Fibroblast of pulmonary artery (primary cell): ENCODE measurements at regions not wholly inside any gene's neighbourhood (a gene's known extent, or its start where the extent isn't known, plus 50 kb on each side); places are given as distances from the start of the nearest gene placed in this dataset.

ENCODE experiments used
- DNase-seq: peaks from one replicate; pipeline ENCODE4 v3.0.0-alpha.2; 2010; ENCODE audit warnings: low read depth
- H3K4me3 ChIP-seq: replicated peaks from 2 replicates; pipeline ENCODE4 v1.5.1; 2011; ENCODE audit warnings: low read depth, mild to moderate bottlenecking, control low read depth, low read length, moderate library complexity
- CTCF ChIP-seq: IDR thresholded peaks from 2 replicates; pipeline ENCODE4 v1.5.1; 2011; ENCODE audit warnings: mild to moderate bottlenecking, control low read depth, low read length, inconsistent platforms; ENCODE audit errors: missing control alignments

GRCh38 chr5:103452666-103453065 lies 109.9 kb downstream of the NUDT12 start:
- DNase-seq: peak; percentile 42
- no peak overlapping the region for H3K4me3 ChIP-seq
- no peak for TF ChIP-seq CTCF

- no peak for TF ChIP-seq CTCF
- DNase-seq: no peak
- no peak overlapping the region for H3K4me3 ChIP-seq
Measured at GRCh38 chr5:103452089-103452488, 110.5 kb downstream of the NUDT12 start.

GRCh38 chr5:103451261-103451660 lies 111.3 kb downstream of the NUDT12 start:
- no peak overlapping the region for H3K4me3 ChIP-seq
- TF ChIP-seq CTCF: no peak
- DNase-seq: no peak

GRCh38 chr5:103450333-103451061 lies 112.1 kb downstream of the NUDT12 start:
- no peak overlapping the region for H3K4me3 ChIP-seq
- peak; percentile 82 for DNase-seq
- TF ChIP-seq CTCF: no peak

- TF ChIP-seq CTCF: no peak
- H3K4me3 ChIP-seq: no peak overlapping the region
- DNase-seq: no peak
Measured at GRCh38 chr5:103446813-103447212, 115.8 kb downstream of the NUDT12 start.

GRCh38 chr5:103445426-103446035 lies 117.1 kb downstream of the NUDT12 start:
- no peak overlapping the region for H3K4me3 ChIP-seq
- no peak for DNase-seq
- TF ChIP-seq CTCF: no peak
